Neural crest cell (in vitro differentiated cells): ENCODE measurements at regions not wholly inside any gene's neighbourhood (a gene's known extent, or its start where the extent isn't known, plus 50 kb on each side); places are given as distances from the start of the nearest gene placed in this dataset.
A peak's percentile ranks its signal among the peaks of the same experiment; 100 is the strongest.
"Not testable (repeated sequence)": the region's sequence is repeated elsewhere in the genome, so short reads cannot be mapped to it uniquely, and the experiment has no call there.

Experiments used
- DNase-seq: peaks from one replicate; pipeline ENCODE4 v3.0.0; 2021; ENCODE audit warnings: low read depth, mixed read lengths, low spot score
- H3K27ac Mint-ChIP-seq: one replicate; pipeline ENCODE4 v1.8.0; 2021; ENCODE audit warnings: mild to moderate bottlenecking, mixed read lengths; ENCODE audit not compliant: unreplicated experiment
- H3K27me3 Mint-ChIP-seq: 2 replicates; pipeline ENCODE4 v1.8.0; 2021; ENCODE audit warnings: low read depth, mild to moderate bottlenecking, mixed read lengths
- H3K36me3 Mint-ChIP-seq: 2 replicates; pipeline ENCODE4 v1.8.0; 2021; ENCODE audit warnings: low read depth, mild to moderate bottlenecking, mixed read lengths
- H3K4me1 Mint-ChIP-seq: 2 replicates; pipeline ENCODE4 v1.8.0; 2021; ENCODE audit warnings: mixed read lengths
- H3K4me3 Mint-ChIP-seq: one replicate; pipeline ENCODE4 v1.8.0; 2021; ENCODE audit warnings: mild to moderate bottlenecking, mixed read lengths
- H3K9me3 Mint-ChIP-seq: 2 replicates; pipeline ENCODE4 v1.8.0; 2021; ENCODE audit warnings: mixed read lengths
- TF ChIP-seq, protein P1 (sequence below): fragments of 200-600 bp; sonication (generic); conservative IDR thresholded peaks from 2 replicates; pipeline ENCODE4 v1.5.0; 2021; ENCODE audit warnings: antibody characterized with exemption, mild to moderate bottlenecking

DNA sequence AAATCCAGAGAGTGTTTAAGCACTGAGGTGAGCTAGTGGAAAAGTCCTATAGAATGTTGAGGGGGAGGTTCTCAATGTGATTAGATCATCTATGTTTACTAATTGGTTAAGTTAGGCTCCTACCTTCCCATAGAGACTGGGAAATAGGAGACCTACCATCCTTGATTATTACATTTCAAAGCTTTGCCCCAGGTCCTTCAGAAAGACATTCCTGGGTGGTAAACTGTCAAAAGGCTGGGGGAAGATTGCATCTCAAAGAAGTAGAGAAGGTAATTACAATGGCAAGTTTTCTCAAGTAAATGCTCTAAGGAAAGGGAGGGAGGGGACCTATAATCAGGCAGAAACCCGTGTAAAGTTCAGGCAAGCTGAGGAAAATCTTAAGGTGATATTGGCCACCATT lies 247.8 kb upstream of the SMIM30 start:
- Mint-ChIP-seq H3K9me3 (peaks cover 2% of the 10 kb centered on the region), H3K4me1 (no peaks in the 10 kb centered on the region), H3K27me3 (peaks cover 3% of the 10 kb centered on the region), H3K27ac (no peak overlapping the region), H3K4me3 (no peak overlapping the region), H3K36me3 (no peaks in the 10 kb centered on the region)
- no peak for DNase-seq
- TF ChIP-seq, protein P1, sequence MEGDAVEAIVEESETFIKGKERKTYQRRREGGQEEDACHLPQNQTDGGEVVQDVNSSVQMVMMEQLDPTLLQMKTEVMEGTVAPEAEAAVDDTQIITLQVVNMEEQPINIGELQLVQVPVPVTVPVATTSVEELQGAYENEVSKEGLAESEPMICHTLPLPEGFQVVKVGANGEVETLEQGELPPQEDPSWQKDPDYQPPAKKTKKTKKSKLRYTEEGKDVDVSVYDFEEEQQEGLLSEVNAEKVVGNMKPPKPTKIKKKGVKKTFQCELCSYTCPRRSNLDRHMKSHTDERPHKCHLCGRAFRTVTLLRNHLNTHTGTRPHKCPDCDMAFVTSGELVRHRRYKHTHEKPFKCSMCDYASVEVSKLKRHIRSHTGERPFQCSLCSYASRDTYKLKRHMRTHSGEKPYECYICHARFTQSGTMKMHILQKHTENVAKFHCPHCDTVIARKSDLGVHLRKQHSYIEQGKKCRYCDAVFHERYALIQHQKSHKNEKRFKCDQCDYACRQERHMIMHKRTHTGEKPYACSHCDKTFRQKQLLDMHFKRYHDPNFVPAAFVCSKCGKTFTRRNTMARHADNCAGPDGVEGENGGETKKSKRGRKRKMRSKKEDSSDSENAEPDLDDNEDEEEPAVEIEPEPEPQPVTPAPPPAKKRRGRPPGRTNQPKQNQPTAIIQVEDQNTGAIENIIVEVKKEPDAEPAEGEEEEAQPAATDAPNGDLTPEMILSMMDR = no peak

DNA sequence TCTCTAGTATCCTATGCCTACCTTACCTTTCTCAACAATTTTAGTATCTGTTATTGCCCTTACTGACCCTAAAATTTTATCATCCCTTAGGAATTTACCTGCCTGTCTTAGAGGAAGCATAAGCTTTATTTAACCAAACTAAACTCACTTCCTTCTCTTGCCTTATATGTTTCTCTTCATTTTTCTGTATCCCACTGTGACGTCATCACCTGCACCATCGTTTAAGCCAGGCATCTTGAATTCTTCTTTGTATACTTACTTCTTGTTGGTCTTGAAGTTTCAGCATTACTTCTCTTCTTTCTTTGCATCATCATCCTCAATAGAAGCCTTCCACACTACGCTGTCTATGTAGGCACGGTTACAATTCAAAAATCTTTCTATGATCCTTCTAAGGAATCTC lies 231.0 kb upstream of the SMIM30 start:
- TF ChIP-seq, protein P1 = no peak
- no peaks in the 10 kb centered on the region for H3K9me3 Mint-ChIP-seq
- no peak overlapping the region for H3K4me3 Mint-ChIP-seq
- H3K27me3 Mint-ChIP-seq = peaks cover 14% of the 10 kb centered on the region
- no peak overlapping the region for H3K27ac Mint-ChIP-seq
- no peak for DNase-seq
- H3K36me3 Mint-ChIP-seq = no peaks in the 10 kb centered on the region
- H3K4me1 Mint-ChIP-seq = peaks cover 6% of the 10 kb centered on the region

DNA sequence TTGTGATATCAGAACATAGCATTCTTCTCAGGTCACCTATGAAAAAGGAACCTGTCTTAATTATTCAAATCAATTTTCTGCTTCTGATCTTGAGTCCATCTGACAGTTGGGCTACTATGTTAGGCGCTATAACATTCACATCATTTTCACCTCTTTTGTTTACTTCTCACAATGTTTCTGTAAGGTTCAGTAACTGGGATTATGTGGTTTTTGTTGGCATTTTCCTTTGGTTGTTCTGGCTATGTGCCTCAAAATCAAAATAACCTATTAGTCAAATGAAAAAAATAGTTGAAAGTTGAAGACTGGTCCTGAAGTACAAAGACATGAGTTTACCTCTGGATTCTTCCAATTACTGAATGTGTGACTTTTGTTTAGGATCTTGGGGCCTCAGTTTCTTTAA lies 221.3 kb upstream of the SMIM30 start:
- H3K27me3 Mint-ChIP-seq = no peaks in the 10 kb centered on the region
- DNase-seq = no peak

DNA sequence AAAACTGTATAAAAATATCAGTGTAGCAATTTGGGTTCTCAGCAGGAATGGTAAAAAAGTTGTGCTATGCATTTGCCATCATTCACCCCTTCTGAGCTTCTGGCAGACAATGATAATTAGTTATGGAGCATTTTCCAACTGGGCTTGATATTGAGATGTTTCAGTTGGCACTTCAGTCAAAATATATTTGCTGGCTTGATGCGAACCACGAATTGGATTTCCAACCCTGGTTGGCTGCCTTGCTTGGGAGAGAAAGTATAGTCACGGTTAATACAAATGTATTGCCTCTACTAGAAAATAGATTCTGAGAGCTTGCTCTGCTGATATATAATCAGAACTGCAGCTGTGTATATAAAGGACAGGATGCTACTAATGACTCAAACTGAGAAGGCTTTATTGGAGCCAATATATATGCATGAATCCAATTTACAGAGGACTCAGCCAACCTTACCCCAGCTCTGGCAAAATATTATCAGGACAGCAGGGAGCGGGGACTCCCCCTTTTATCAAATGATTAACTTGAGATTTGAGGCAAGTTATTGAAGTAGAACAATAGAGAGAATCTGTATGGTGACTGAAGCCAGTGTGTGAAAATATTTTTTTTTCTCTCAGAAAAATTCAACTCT lies 219.8 kb upstream of the SMIM30 start:
- H3K4me3 Mint-ChIP-seq = no peak overlapping the region
- no peak for DNase-seq
- H3K27me3 Mint-ChIP-seq = no peaks in the 10 kb centered on the region
- TF ChIP-seq, protein P1 = no peak
- H3K4me1 Mint-ChIP-seq = no peaks in the 10 kb centered on the region
- H3K36me3 Mint-ChIP-seq = no peaks in the 10 kb centered on the region
- no peak overlapping the region for H3K27ac Mint-ChIP-seq
- H3K9me3 Mint-ChIP-seq = peaks cover 7% of the 10 kb centered on the region

More for the DNA sequence above, 221.3 kb upstream of the SMIM30 start:
- H3K9me3 Mint-ChIP-seq = peaks cover 7% of the 10 kb centered on the region
- H3K27ac Mint-ChIP-seq = no peak overlapping the region
- TF ChIP-seq, protein P1 = no peak
- H3K36me3 Mint-ChIP-seq = no peaks in the 10 kb centered on the region
- H3K4me1 Mint-ChIP-seq = no peaks in the 10 kb centered on the region
- H3K4me3 Mint-ChIP-seq = no peak overlapping the region

DNA sequence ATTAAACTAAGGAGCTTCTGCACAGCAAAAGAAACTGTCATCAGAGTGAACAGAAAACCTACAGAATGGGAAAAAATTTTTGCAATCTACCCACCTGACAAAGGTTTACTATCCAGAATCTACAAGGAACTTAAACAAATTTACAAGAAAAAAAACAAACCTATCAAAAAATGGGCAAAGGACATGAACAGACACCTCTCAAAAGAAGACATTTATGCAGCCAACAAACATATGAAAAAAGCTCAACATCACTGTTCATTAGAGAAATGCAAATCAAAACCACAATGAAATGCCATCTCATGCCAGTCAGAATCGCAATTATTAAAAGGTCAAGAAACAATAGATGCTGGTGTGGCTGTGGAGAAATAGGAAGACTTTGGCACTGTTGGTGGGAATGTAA lies 218.5 kb upstream of the SMIM30 start:
- not testable (repeated sequence) for H3K9me3 Mint-ChIP-seq, H3K36me3 Mint-ChIP-seq, H3K27me3 Mint-ChIP-seq, DNase-seq, H3K4me1 Mint-ChIP-seq, H3K4me3 Mint-ChIP-seq, H3K27ac Mint-ChIP-seq

DNA sequence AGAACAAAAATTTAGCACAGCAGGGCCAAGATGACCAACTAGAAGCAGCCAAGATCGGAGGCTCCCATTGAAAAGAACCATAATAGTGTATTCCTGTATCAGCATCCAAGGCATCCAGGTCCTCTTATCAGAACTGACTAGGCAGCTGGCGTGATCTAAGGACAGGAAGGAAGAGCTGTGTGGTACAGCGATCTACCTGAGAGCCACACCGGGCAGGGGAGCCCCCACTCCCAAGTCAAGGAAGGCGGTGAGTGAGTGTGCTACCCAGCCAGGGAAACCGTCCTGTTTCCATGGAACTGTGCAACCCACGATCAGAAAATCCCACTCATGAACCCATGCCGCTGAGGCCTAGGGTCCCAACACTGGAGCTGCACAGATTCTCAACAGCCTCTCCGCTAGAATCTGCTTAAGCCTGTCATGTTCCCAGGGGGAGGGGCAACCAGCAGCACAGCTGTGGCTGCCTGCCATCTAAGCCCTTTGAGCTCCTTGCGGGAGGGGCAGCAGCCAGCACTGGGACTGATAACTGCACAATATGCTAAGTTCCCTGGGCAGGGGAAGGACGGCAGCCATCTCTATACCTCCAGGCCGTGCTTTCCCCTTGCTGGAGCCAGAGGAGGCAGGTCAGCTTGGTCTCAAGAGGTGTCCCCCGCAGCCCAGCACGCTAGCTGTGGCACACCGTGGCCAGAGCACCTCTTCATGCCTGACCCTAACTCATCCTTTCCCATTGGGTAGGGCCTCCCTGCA lies 213.0 kb upstream of the SMIM30 start:
- Mint-ChIP-seq H3K27me3 (no peaks in the 10 kb centered on the region), H3K9me3 (peaks cover 4% of the 10 kb centered on the region)

More for the DNA sequence above, 213.0 kb upstream of the SMIM30 start:
- H3K27ac Mint-ChIP-seq = no peak overlapping the region
- no peaks in the 10 kb centered on the region for H3K36me3 Mint-ChIP-seq
- DNase-seq = peak; percentile 9
- TF ChIP-seq, protein P1 = no peak
- no peaks in the 10 kb centered on the region for H3K4me1 Mint-ChIP-seq
- H3K4me3 Mint-ChIP-seq = no peak overlapping the region
